D721Med (cell line): ENCODE measurements at regions not wholly inside any gene's neighbourhood (a gene's known extent, or its start where the extent isn't known, plus 50 kb on each side); places are given as distances from the start of the nearest gene placed in this dataset.

Experiments used
- DNase-seq: peaks from one replicate; pipeline ENCODE4 v3.0.0; 2011; ENCODE audit warnings: low spot score; ENCODE audit not compliant: insufficient read length
- FAIRE-seq: peaks from 2 replicates; lab custom pipeline; 2011; peaks lifted over from hg19 to GRCh38; lab: Jason Lieb, UNC
- CTCF ChIP-seq: IDR thresholded peaks from 2 replicates; pipeline ENCODE4 v1.5.1; 2012; ENCODE audit warnings: mild to moderate bottlenecking, control low read depth; ENCODE audit not compliant: insufficient read depth; ENCODE audit errors: missing control alignments

- DNase-seq (no peak), FAIRE-seq (no peak)
- TF ChIP-seq CTCF = no peak
Observed at GRCh38 chr10:33566001-33566400, 231.5 kb upstream of the NRP1 start.

- no peak for TF ChIP-seq CTCF
- FAIRE-seq (no peak), DNase-seq (no peak)
Observed at GRCh38 chr10:33565231-33565630, 230.8 kb upstream of the NRP1 start.

GRCh38 chr10:33559105-33559504 is 224.6 kb upstream of the NRP1 start:
- DNase-seq (no peak), FAIRE-seq (no peak)
- TF ChIP-seq CTCF = no peak

- FAIRE-seq (no peak), DNase-seq (no peak)
- TF ChIP-seq CTCF = no peak
Observed at GRCh38 chr10:33557313-33557712, 222.8 kb upstream of the NRP1 start.

- FAIRE-seq = no peak
- no peak for TF ChIP-seq CTCF
Observed at GRCh38 chr10:33556620-33557019, 222.2 kb upstream of the NRP1 start.

GRCh38 chr10:33556103-33556502 is 221.6 kb upstream of the NRP1 start:
- no peak for TF ChIP-seq CTCF
- FAIRE-seq (no peak), DNase-seq (no peak)

More at GRCh38 chr10:33556620-33557019, 222.2 kb upstream of the NRP1 start:
- no peak for DNase-seq

GRCh38 chr10:33553748-33554571 is 219.5 kb upstream of the NRP1 start:
- DNase-seq = no peak
- no peak for FAIRE-seq
- no peak for TF ChIP-seq CTCF
